Adrenal gland (tissue), 9 donors: ENCODE measurements at regions not wholly inside any gene's neighbourhood (a gene's known extent, or its start where the extent isn't known, plus 50 kb on each side); places are given as distances from the start of the nearest gene placed in this dataset.

Source experiments
- DNase-seq, 7 donors: peaks; one replicate each; pipeline ENCODE4 v3.0.0-alpha.2; 2019 to 2020
- H3K27ac ChIP-seq, 5 donors: fragments of 200-600 bp; sonication (generic) in 4 of 5; 1 replicate in 3 of 5; 2 replicates in 2 of 5; pipeline versions ENCODE4 v1.5.1 to v1.8.0; 2016 to 2020; ENCODE audit warnings: mild to moderate bottlenecking in 1 of 5
- H3K27me3 ChIP-seq: fragments of 200-600 bp; 2 replicates; pipeline ENCODE4 v1.8.0; 2021
- H3K36me3 ChIP-seq, 2 donors: fragments of 200-600 bp; replicated peaks in 1 of 2; 1 replicate in 1 of 2; 2 replicates in 1 of 2; pipeline versions ENCODE4 v1.5.1 to v1.8.0; 2018 to 2022
- H3K4me1 ChIP-seq, 2 donors: fragments of 200-600 bp; replicated peaks in 1 of 2; 1 replicate in 1 of 2; 2 replicates in 1 of 2; pipeline versions ENCODE4 v1.5.1 to v1.8.0; 2018 to 2021
- H3K4me3 ChIP-seq, 4 donors: fragments of 200-600 bp; sonication (generic) in 3 of 4; one replicate each; pipeline ENCODE4 v1.5.1; 2016 to 2018
- H3K9me3 ChIP-seq, 3 donors: fragments of 200-600 bp; sonication (generic) in 1 of 3; replicated peaks in 1 of 3; 1 replicate in 2 of 3; 2 replicates in 1 of 3; pipeline versions ENCODE4 v1.5.1 to v1.8.0; 2016 to 2021
- POLR2A ChIP-seq, 2 donors: fragments of 450-650 bp; IDR thresholded peaks; one replicate each; pipeline ENCODE4 v1.6.1; 2017; ENCODE audit warnings: antibody characterized with exemption in 2 of 2, mild to moderate bottlenecking in 2 of 2, moderate library complexity in 1 of 2
- WGBS, 4 donors: extraction: QIAGEN DNeasy Blood & Tissue Kit in 2 of 4; methylation state at CpG; one replicate each; pipeline versions ENCODE4 v1.1.5 to v1.1.7; 2013 to 2017; 5-methylcytosine and 5-hydroxymethylcytosine counted together
- intact Hi-C, 2 donors: fragments of 100-400 bp; cut with DNase I; formaldehyde crosslinking; loops; one replicate each; pipeline versions ENCODE4 v1.14.1 to v1.15.0; 2022 to 2023
- TF ChIP-seq, protein P1 (sequence below), 6 experiments: fragments of 450-650 bp in 4 of 6; fragments of 200-600 bp in 2 of 6; sonication (generic) in 1 of 6; IDR thresholded peaks; 1 replicate in 5 of 6; 2 replicates in 1 of 6; pipeline versions ENCODE4 v1.5.1 to v1.8.0; 2016 to 2021; ENCODE audit warnings: antibody characterized with exemption in 6 of 6, mild to moderate bottlenecking in 2 of 6, moderate library complexity in 1 of 6
- donor health status: healthy with polysubstance abuse.
- donor health status: Bipolar disorder and iron deficiency.
- donor health status: DM: yes; HTN: yes; CAD: no.
- donor health status: DM: no; HTN: no; CAD: no.
- donor health status: DM: no; HTN: no; CAD: no.

- TF ChIP-seq POLR2A (IDR thresholded peaks at IDR 0.05), result no peak
- Histone ChIP-seq H3K9me3 (no peaks in the 10 kb centered on the region), H3K27ac (no peak overlapping the region), H3K4me1 (no peaks in the 10 kb centered on the region), H3K27me3 (peaks cover 15% of the 10 kb centered on the region), H3K4me3 (no peak overlapping the region), H3K36me3 (no peaks in the 10 kb centered on the region)
- no peak for DNase-seq
- intact Hi-C loops, result no loop called here
- 68 to 86% (median 74%) methylated on average over 6 to 11 of the region's 11 CpGs for WGBS, 4 donors
These were observed 94.7 kb downstream of the ENGASE start for GRCh38 chr17:79169366-79169765.

DNA sequence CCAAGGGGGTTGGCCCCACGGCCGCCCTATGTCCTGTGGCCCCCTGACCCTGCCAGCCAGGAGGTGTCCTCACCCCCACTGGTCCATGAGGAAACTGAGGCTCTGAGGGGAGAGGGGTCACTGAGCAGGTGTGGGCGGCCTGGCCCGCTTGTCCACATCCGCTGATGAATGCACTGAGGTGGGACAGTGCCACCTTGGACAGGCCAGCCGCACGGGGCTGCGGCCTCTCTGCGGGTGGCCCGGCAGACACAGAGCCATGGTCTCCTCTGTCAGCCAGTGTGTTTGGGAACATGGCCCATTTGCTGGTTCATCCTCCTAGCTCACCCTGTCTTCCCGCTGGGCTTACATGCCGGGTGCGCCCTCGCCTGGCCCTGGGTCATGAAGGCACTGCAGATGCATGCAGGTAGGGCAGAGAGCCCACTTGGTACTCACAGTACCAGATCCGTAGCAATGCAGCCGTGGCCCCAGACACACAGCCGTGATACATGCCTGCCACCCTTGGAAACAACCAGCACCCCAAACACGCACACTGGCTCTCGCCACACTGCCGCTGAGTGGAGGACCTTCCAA lies 93.9 kb downstream of the ENGASE start:
- TF ChIP-seq POLR2A (IDR thresholded peaks at IDR 0.05), result no peak
- TF ChIP-seq, protein P1, sequence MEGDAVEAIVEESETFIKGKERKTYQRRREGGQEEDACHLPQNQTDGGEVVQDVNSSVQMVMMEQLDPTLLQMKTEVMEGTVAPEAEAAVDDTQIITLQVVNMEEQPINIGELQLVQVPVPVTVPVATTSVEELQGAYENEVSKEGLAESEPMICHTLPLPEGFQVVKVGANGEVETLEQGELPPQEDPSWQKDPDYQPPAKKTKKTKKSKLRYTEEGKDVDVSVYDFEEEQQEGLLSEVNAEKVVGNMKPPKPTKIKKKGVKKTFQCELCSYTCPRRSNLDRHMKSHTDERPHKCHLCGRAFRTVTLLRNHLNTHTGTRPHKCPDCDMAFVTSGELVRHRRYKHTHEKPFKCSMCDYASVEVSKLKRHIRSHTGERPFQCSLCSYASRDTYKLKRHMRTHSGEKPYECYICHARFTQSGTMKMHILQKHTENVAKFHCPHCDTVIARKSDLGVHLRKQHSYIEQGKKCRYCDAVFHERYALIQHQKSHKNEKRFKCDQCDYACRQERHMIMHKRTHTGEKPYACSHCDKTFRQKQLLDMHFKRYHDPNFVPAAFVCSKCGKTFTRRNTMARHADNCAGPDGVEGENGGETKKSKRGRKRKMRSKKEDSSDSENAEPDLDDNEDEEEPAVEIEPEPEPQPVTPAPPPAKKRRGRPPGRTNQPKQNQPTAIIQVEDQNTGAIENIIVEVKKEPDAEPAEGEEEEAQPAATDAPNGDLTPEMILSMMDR (IDR thresholded peaks at IDR 0.05), result no peak
- no peaks in the 10 kb centered on the region for H3K9me3 ChIP-seq
- H3K4me3 ChIP-seq, result no peak overlapping the region
- no peak for DNase-seq
- peaks cover 19% of the 10 kb centered on the region for H3K27me3 ChIP-seq
- WGBS, 4 donors, result 84 to 89% (median 87%) methylated on average over 10 to 20 of the region's 20 CpGs
- no peaks in the 10 kb centered on the region for H3K4me1 ChIP-seq
- H3K36me3 ChIP-seq, result no peaks in the 10 kb centered on the region
- no peak overlapping the region for H3K27ac ChIP-seq
- intact Hi-C loops, result no loop called here

DNA sequence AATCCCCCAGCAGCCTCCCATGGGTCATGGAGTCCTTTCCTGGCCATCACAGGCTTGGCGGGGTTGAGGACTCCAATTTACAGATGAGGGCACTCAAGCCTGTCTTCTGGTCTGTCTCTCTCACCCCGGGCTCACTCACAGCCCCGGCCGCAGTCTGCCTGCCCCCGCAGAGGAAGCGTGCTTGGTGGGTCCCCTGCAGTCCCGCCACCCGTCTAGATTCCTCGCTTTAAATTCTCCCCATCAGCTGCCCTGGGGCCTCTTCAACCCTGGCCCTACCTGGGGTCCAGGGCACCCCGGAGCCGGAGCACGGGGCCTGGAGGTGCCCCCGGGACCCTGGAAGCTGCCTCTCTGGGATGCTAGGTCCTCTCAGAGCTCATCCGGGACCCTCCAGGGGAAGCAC lies 92.9 kb downstream of the ENGASE start:
- DNase-seq, result no peak
- H3K36me3 ChIP-seq, result no peaks in the 10 kb centered on the region
- WGBS, 4 donors, result 72 to 100% (median 83%) methylated on average over 1 to 14 of the region's 14 CpGs
- no peak overlapping the region for H3K27ac ChIP-seq
- TF ChIP-seq, protein P1 (IDR thresholded peaks at IDR 0.05), result no peak
- TF ChIP-seq POLR2A (IDR thresholded peaks at IDR 0.05), result no peak
- intact Hi-C loops, result no loop called here
- H3K4me1 ChIP-seq, result no peaks in the 10 kb centered on the region
- H3K9me3 ChIP-seq, result no peaks in the 10 kb centered on the region
- no peak overlapping the region for H3K4me3 ChIP-seq
- H3K27me3 ChIP-seq, result peaks cover 19% of the 10 kb centered on the region

DNA sequence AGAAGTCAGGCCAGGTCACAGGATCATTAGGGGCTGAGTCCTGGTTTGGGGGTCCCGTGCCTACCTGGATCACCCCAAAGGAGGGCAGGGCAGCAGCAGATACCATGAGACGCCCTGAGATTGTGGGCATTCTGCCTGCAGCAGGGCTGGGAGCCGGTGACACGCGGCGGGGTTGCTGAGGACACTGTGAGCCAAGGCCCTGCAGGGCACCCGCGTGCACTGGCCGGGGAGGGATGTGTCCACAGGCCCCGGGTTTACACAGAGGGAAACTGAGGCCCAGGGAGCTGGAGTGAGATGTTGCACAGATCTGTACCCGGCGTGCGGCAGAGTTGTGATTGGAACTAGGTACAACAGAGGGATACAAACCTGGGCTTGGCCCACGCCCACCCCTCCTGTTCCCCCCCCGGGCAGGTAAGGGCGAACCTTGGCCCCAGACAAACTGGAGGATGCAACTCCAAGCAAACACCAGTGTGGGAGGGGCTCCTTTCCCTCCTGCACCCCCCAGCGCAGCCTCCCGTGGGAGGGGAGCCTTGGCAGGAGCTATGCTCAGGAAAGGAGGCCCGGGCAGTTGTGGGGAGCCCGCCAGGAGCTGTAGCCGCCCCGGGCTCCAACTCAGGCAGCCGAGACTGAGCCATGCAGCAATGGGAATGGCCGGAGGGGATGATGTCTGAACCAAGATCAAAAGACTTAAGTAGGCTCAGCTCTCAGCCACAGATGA lies 91.3 kb downstream of the ENGASE start:
- TF ChIP-seq, protein P1 (IDR thresholded peaks at IDR 0.05), result no peak
- no peak overlapping the region for H3K4me3 ChIP-seq
- no peak overlapping the region for H3K27ac ChIP-seq
- no peaks in the 10 kb centered on the region for H3K36me3 ChIP-seq
- WGBS, 4 donors, result 64 to 74% (median 71%) methylated on average over 14 to 24 of the region's 24 CpGs
- intact Hi-C loops, result no loop called here
- H3K27me3 ChIP-seq, result peaks cover 19% of the 10 kb centered on the region
- no peaks in the 10 kb centered on the region for H3K9me3 ChIP-seq
- DNase-seq, result no peak
- no peaks in the 10 kb centered on the region for H3K4me1 ChIP-seq
